Tibial nerve (tissue), 4 donors: ENCODE measurements at regions not wholly inside any gene's neighbourhood (a gene's known extent, or its start where the extent isn't known, plus 50 kb on each side); places are given as distances from the start of the nearest gene placed in this dataset.

Experiments
- DNase-seq, 2 donors: peaks; one replicate each; pipeline ENCODE4 v3.0.0-alpha.2; 2019; ENCODE audit warnings: low spot score in 2 of 2
- H3K27ac ChIP-seq, 4 donors: fragments of 200-600 bp; sonication (generic) in 3 of 4; one replicate each; pipeline ENCODE4 v1.5.1; 2017 to 2019; ENCODE audit warnings: mild to moderate bottlenecking in 1 of 4
- H3K27me3 ChIP-seq, 2 donors: fragments of 200-600 bp; sonication (generic) in 1 of 2; one replicate each; pipeline versions ENCODE4 v1.5.1 to v1.6.0; 2017 to 2019
- H3K36me3 ChIP-seq, 3 donors: fragments of 200-600 bp; sonication (generic); one replicate each; pipeline ENCODE4 v1.5.1; 2018 to 2019
- H3K4me1 ChIP-seq, 4 donors: fragments of 200-600 bp; sonication (generic) in 3 of 4; one replicate each; pipeline ENCODE4 v1.5.1; 2017 to 2019
- H3K4me3 ChIP-seq, 4 donors: fragments of 200-600 bp; sonication (generic) in 3 of 4; one replicate each; pipeline ENCODE4 v1.5.1; 2017 to 2019; ENCODE audit warnings: mild to moderate bottlenecking in 1 of 4, moderate library complexity in 1 of 4
- H3K9me3 ChIP-seq, 4 donors: fragments of 200-600 bp; sonication (generic) in 3 of 4; one replicate each; pipeline ENCODE4 v1.5.1; 2017 to 2019
- CTCF ChIP-seq, 5 experiments: fragments of 200-600 bp in 3 of 5; fragments of 450-650 bp in 2 of 5; sonication (generic) in 3 of 5; IDR thresholded peaks; one replicate each; pipeline ENCODE4 v1.5.1; 2016 to 2019; ENCODE audit warnings: antibody characterized with exemption in 5 of 5, mild to moderate bottlenecking in 3 of 5, moderate library complexity in 2 of 5
- EP300 ChIP-seq, 2 donors: sonication (generic); formaldehyde crosslinking; IDR thresholded peaks; one replicate each; pipeline ENCODE4 v1.6.1; 2017; ENCODE audit warnings: antibody characterized with exemption in 2 of 2, mild to moderate bottlenecking in 1 of 2
- POLR2A ChIP-seq, 2 donors: fragments of 450-650 bp; IDR thresholded peaks; one replicate each; pipeline ENCODE4 v1.6.1; 2017; ENCODE audit warnings: antibody characterized with exemption in 2 of 2, mild to moderate bottlenecking in 2 of 2, moderate library complexity in 2 of 2
- WGBS, 2 donors: methylation state at CpG; one replicate each; pipeline ENCODE4 v1.1.5; 2018; 5-methylcytosine and 5-hydroxymethylcytosine counted together

GRCh38 chr13:34513526-34513925 lies 428.5 kb upstream of the NBEA start:
- Histone ChIP-seq H3K4me3 (no peak overlapping the region), H3K27ac (no peak overlapping the region), H3K4me1 (no peaks in the 10 kb centered on the region), H3K9me3 (no peaks in the 10 kb centered on the region), H3K36me3 (no peaks in the 10 kb centered on the region), H3K27me3 (no peaks in the 10 kb centered on the region)
- no peak for TF ChIP-seq EP300 (IDR thresholded peaks at IDR 0.05)
- no peak for TF ChIP-seq CTCF (IDR thresholded peaks at IDR 0.05)
- TF ChIP-seq POLR2A (IDR thresholded peaks at IDR 0.05) = no peak
- DNase-seq = no peak
- WGBS, 2 donors = 92 to 94% methylated on average over 1 of the region's 1 CpG

DNA sequence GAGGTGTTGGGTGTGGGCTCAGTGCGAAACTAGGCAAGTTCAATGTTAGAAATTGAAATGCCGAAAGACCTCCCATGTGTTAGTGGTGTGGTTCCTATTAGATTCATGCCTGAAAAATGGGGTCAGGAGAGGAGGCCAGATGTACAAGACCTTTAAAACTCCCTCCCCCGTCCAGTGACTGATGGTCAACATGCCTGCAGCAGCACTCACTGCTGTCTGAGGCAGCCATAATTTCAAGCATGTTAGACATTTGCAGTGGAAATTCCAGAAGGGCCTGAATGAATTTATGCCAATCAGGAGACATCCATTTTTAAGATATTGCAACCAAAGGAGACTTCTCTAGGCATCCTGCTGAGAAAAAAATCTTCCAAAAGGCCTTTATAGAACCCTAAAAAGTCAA lies 426.9 kb upstream of the NBEA start:
- no peaks in the 10 kb centered on the region for H3K27me3 ChIP-seq
- H3K4me1 ChIP-seq = no peaks in the 10 kb centered on the region
- no peak for DNase-seq
- no peak overlapping the region for H3K4me3 ChIP-seq
- no peak for TF ChIP-seq CTCF (IDR thresholded peaks at IDR 0.05)
- TF ChIP-seq POLR2A (IDR thresholded peaks at IDR 0.05) = no peak
- TF ChIP-seq EP300 (IDR thresholded peaks at IDR 0.05) = no peak
- WGBS, 2 donors = 92 to 94% methylated on average over 3 of the region's 3 CpGs
- H3K36me3 ChIP-seq = no peaks in the 10 kb centered on the region
- no peaks in the 10 kb centered on the region for H3K9me3 ChIP-seq
- H3K27ac ChIP-seq = no peak overlapping the region

GRCh38 chr13:34521171-34521570 lies 420.9 kb upstream of the NBEA start:
- no peak overlapping the region for H3K27ac ChIP-seq
- TF ChIP-seq EP300 (IDR thresholded peaks at IDR 0.05) (no peak), POLR2A (IDR thresholded peaks at IDR 0.05) (no peak), CTCF (IDR thresholded peaks at IDR 0.05) (no peak)
- DNase-seq = no peak
- H3K36me3 ChIP-seq = no peaks in the 10 kb centered on the region
- no peaks in the 10 kb centered on the region for H3K9me3 ChIP-seq
- WGBS, 2 donors = 71 to 84% methylated on average over 5 of the region's 5 CpGs
- no peaks in the 10 kb centered on the region for H3K4me1 ChIP-seq
- H3K27me3 ChIP-seq = no peaks in the 10 kb centered on the region
- no peak overlapping the region for H3K4me3 ChIP-seq

- Histone ChIP-seq H3K4me1 (no peaks in the 10 kb centered on the region), H3K4me3 (no peak overlapping the region), H3K27ac (no peak overlapping the region), H3K27me3 (no peaks in the 10 kb centered on the region), H3K36me3 (no peaks in the 10 kb centered on the region), H3K9me3 (no peaks in the 10 kb centered on the region)
- WGBS, 2 donors = 38 to 39% methylated on average over 4 of the region's 4 CpGs
- TF ChIP-seq CTCF (IDR thresholded peaks at IDR 0.05) (no peak), POLR2A (IDR thresholded peaks at IDR 0.05) (no peak), EP300 (IDR thresholded peaks at IDR 0.05) (no peak)
- no peak for DNase-seq
Observed at GRCh38 chr13:34522808-34523207, 419.3 kb upstream of the NBEA start.

- WGBS, 2 donors = 63 to 66% methylated on average over 3 of the region's 3 CpGs
- Histone ChIP-seq H3K9me3 (no peaks in the 10 kb centered on the region), H3K4me3 (no peak overlapping the region), H3K27ac (no peak overlapping the region), H3K27me3 (no peaks in the 10 kb centered on the region), H3K4me1 (no peaks in the 10 kb centered on the region), H3K36me3 (no peaks in the 10 kb centered on the region)
- DNase-seq = no peak
- no peak for TF ChIP-seq POLR2A (IDR thresholded peaks at IDR 0.05)
Observed at GRCh38 chr13:34523406-34523805, 418.7 kb upstream of the NBEA start.

DNA sequence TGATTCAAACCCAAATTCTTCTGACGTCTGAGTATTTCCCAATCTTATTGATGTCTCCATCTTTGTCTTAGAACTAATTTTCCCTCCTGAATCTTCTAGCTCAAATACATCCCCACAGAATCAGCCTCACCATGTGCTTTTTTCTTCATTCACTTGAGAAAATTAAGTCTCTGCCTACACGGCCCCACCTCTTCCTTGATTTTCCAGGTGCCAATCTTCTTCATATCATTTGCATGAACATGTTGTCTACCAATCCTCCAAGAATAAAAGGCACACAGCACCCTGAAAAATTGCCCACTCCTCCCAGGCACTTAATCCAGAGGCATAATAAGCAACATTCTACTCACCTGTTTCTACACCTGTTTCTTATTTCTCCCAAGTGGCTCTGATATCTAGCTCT lies 408.1 kb upstream of the NBEA start:
- Histone ChIP-seq H3K4me3 (no peak overlapping the region), H3K36me3 (no peaks in the 10 kb centered on the region), H3K4me1 (no peaks in the 10 kb centered on the region), H3K27me3 (no peaks in the 10 kb centered on the region), H3K9me3 (peaks cover 0 to 7% (median 0%) of the 10 kb centered on the region in 4 donors), H3K27ac (no peak overlapping the region)
- DNase-seq = no peak
- TF ChIP-seq CTCF (IDR thresholded peaks at IDR 0.05) = no peak
- TF ChIP-seq EP300 (IDR thresholded peaks at IDR 0.05) = no peak
- TF ChIP-seq POLR2A (IDR thresholded peaks at IDR 0.05) = no peak
- WGBS, 2 donors = 82 to 84% methylated on average over 2 of the region's 2 CpGs
